ENCODE measurements at regions not wholly inside any gene's neighbourhood (a gene's known extent, or its start where the extent isn't known, plus 50 kb on each side); places are given as distances from the start of the nearest gene placed in this dataset.

DNA sequence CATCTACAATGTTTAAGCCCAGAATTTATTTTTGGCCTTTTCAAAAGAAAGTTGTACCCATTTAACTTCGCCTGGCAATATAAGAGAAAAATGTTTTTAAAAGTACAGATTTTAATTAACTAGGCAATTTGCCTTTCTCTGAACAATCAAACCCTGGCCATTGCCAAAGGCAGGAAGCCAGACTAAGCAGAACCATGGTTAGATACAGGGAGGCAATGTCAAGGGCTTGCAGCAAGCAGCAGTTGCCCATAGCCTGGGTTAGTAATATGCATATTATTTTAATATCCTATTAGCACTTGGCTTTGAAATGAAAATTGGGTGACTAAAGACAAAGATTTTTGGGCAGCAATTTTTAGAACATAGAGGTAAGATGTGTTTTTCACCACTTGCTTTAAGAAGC, 51.1 kb upstream of the FRMD6 start:
- H3K4me3 ChIP-seq (ENCODE audit: low read length) = no peak overlapping the region
- no peak for TF ChIP-seq ZNF274 (IDR thresholded peaks at IDR 0.05; ENCODE audit: low read depth, low read length)
